HFF-Myc (cell line): ENCODE measurements at regions not wholly inside any gene's neighbourhood (a gene's known extent, or its start where the extent isn't known, plus 50 kb on each side); places are given as distances from the start of the nearest gene placed in this dataset.

Experiments used
- DNase-seq: peaks from one replicate; pipeline ENCODE4 v3.0.0-alpha.2; 2011; ENCODE audit warnings: low read depth; ENCODE audit errors: extremely low read depth
- H3K4me3 ChIP-seq: replicated peaks from 2 replicates; pipeline ENCODE4 v1.5.1; 2011; ENCODE audit warnings: low read depth, mild to moderate bottlenecking, control low read depth, low read length
- TF ChIP-seq, protein P1 (sequence below): IDR thresholded peaks from 2 replicates; pipeline ENCODE4 v1.5.1; 2012; ENCODE audit warnings: mild to moderate bottlenecking, low read depth, low read length, control low read depth; ENCODE audit errors: missing control alignments

DNA sequence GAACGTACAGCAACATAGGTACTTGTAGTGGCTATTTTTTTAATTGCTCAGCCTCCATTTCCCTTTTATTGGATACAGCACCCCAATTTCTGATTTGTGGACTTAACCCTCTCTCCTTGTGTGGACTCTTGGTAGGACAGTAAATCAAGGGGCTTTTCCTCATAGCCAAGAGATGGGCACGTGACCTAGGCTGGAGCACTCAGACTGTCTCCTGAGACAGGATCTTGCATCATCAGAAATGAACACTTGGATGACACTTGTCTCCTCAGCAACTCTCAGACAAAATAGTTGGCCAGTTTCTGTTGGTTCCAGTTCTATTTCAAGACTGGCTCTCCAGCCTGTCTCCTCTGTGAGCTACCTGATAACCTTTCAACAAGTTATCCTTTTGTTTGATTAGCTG, 112.9 kb upstream of the ZNF678 start:
- no peak for DNase-seq
- H3K4me3 ChIP-seq, result no peak overlapping the region
- TF ChIP-seq, protein P1, sequence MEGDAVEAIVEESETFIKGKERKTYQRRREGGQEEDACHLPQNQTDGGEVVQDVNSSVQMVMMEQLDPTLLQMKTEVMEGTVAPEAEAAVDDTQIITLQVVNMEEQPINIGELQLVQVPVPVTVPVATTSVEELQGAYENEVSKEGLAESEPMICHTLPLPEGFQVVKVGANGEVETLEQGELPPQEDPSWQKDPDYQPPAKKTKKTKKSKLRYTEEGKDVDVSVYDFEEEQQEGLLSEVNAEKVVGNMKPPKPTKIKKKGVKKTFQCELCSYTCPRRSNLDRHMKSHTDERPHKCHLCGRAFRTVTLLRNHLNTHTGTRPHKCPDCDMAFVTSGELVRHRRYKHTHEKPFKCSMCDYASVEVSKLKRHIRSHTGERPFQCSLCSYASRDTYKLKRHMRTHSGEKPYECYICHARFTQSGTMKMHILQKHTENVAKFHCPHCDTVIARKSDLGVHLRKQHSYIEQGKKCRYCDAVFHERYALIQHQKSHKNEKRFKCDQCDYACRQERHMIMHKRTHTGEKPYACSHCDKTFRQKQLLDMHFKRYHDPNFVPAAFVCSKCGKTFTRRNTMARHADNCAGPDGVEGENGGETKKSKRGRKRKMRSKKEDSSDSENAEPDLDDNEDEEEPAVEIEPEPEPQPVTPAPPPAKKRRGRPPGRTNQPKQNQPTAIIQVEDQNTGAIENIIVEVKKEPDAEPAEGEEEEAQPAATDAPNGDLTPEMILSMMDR, result no peak

DNA sequence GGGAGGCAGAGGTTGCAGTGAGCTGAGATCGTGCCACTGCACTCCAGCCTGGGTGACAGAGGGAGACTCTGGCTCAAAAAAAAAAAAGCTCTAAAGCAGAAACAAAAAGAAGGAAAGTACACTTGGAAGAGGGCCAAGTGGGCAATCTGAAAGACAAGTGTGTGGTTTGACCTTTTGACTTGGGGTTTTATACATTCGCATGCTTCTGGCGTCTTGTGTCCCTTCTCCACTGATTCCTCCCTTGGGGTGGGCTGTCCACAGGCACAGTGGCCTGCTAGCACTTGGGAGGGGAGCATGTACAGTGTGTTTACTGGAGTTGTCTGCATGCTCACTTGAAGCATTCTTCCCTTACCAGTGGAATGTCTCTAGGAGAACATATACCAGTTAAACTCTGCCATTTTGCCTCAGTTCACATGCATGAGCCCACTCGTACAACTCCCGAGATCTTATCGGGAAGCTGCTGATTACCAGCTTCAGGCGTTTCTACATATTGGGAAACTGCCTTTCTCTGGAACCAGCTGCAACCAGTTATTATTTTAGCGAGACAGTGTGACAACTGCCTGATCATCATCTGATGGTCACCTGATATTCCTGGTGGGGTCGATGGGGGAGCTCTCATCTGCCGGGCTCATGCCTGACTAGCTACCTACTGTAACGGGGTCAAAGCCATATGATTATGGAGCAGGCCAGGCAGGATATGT, 113.5 kb upstream of the ZNF678 start:
- TF ChIP-seq, protein P1, result no peak
- no peak overlapping the region for H3K4me3 ChIP-seq
- no peak for DNase-seq

DNA sequence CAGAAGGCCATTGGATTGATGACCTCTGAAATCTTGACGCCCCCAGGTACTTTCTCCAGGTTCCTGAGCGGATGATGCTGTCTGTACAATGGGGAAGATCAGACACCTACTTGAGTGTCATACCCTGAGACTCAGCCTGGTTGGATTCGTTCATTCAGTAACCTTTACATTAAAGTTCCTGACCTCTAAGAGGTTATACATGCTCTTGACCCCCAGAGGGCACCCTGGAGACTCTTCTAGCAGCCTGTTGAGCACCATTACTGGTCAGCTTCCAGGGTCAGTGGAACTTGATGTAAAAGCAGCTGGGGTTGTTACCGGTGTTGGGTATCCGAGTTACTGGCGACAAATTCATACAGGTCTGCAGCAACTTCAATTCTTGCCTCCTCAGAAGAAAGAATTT, 114.3 kb upstream of the ZNF678 start:
- no peak overlapping the region for H3K4me3 ChIP-seq
- DNase-seq, result no peak
- TF ChIP-seq, protein P1, result peak; percentile 46

DNA sequence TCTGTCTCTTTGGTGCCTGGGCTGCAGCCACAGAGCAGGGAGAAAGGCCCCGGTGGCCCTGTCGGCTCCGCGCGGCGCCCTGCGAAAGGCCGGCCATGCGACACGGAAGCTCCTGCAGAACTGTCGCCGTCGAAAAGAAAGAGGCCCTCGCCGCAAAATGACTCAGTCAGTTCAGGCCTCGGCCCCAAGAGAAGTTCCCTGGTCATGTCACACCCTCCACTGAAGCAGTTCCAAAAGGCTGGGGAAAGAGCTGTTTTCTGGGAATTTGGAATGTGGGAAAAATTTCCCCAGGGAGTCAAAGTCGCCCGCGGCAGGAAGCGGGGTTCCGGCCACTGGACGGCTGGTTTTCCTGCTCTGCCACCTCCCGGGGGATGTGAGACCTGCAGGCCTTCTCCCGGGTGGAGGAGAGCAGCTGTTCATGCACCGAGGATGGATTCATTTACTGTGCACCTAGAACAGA, 115.8 kb upstream of the ZNF678 start:
- TF ChIP-seq, protein P1, result peak; percentile 37
- H3K4me3 ChIP-seq, result no peak overlapping the region
- no peak for DNase-seq

DNA sequence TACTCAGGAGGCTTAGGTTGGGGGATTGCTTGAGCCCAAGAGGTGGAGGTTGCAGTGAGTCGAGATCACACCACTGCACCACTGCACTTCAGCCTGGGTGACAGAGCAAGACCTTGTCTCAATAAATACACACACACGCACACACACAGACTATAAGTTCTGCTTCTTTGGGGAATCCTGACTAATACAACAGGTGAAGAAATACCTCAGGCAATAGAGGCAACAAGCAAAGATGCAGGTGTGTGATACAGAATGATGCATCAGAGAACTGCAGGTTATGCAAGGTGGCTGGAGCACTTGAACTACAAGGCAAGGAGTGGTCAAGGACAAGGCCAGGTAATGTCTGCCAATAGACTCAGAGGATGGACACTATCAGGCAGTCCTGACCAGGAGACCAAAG, 117.6 kb upstream of the ZNF678 start:
- no peak for DNase-seq
- H3K4me3 ChIP-seq, result no peak overlapping the region
- TF ChIP-seq, protein P1, result no peak

DNA sequence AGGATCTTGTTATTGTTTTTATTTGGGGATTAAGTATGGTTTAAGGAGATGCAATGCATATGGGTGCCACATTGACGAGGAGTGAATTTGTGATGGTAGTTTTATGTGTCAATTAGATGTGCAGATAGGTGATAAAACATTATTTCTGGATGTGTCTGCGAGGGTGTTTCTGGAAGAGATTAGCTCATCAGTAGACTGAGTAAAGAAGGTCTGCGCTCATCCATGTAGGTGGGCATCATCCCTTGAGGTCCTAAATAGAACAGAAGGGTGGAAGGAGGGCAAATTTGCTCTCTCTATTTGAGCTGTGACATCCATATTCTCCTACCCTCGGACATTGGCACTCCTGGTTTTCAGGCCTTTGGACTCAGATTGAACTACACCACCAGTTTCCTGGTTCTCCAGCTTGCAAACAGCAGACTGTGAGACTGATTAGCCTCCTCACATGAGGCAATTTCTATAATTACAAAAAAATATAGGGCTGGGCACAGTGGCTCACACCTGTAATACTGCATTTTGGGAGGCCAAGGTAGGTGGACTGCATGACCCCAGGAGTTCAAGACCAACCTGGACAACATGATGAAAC, 118.2 kb upstream of the ZNF678 start:
- no peak for DNase-seq
- TF ChIP-seq, protein P1, result no peak
- H3K4me3 ChIP-seq, result no peak overlapping the region
